Astrocyte (in vitro differentiated cells and primary cell): ENCODE measurements at regions not wholly inside any gene's neighbourhood (a gene's known extent, or its start where the extent isn't known, plus 50 kb on each side); places are given as distances from the start of the nearest gene placed in this dataset.

Experiments
- DNase-seq: peaks from one replicate; pipeline ENCODE4 v3.0.0-alpha.2; 2010; ENCODE audit warnings: low read depth
- FAIRE-seq: peaks from 2 replicates; lab custom pipeline; 2011; peaks lifted over from hg19 to GRCh38; lab: Jason Lieb, UNC
- H2AFZ ChIP-seq: 2 replicates; pipeline ENCODE4 v1.6.0; 2012; ENCODE audit warnings: low read depth, low read length, inconsistent platforms
- H3K27ac ChIP-seq: 2 replicates; pipeline ENCODE4 v1.5.1; 2011; ENCODE audit warnings: low read depth, low read length, inconsistent platforms
- H3K27me3 ChIP-seq: 2 replicates; pipeline ENCODE4 v1.6.0; 2011; ENCODE audit warnings: low read length, inconsistent platforms; ENCODE audit not compliant: insufficient read depth
- H3K36me3 ChIP-seq: 2 replicates; pipeline ENCODE4 v1.5.1; 2011; ENCODE audit warnings: low read length, inconsistent platforms; ENCODE audit not compliant: insufficient read depth
- H3K4me1 ChIP-seq: 2 replicates; pipeline ENCODE4 v1.5.1; 2011; ENCODE audit warnings: low read length, inconsistent platforms; ENCODE audit not compliant: insufficient read depth
- H3K4me2 ChIP-seq: 2 replicates; pipeline ENCODE4 v1.6.0; 2012; ENCODE audit warnings: low read length, inconsistent platforms
- H3K4me3 ChIP-seq: 2 replicates; pipeline ENCODE4 v1.5.1; 2011; ENCODE audit warnings: low read depth, mild to moderate bottlenecking, low read length, inconsistent platforms; ENCODE audit not compliant: insufficient read depth
- H3K79me2 ChIP-seq: 2 replicates; pipeline ENCODE4 v1.6.0; 2012; ENCODE audit warnings: mild to moderate bottlenecking, low read length, inconsistent platforms; ENCODE audit not compliant: insufficient read depth
- H3K9ac ChIP-seq: 2 replicates; pipeline ENCODE4 v1.6.0; 2012; ENCODE audit warnings: mild to moderate bottlenecking, low read length, inconsistent platforms
- H3K9me3 ChIP-seq: 2 replicates; pipeline ENCODE4 v1.5.1; 2012; ENCODE audit warnings: low read depth, mild to moderate bottlenecking, low read length, inconsistent platforms; ENCODE audit not compliant: insufficient read depth
- H4K20me1 ChIP-seq: 2 replicates; pipeline ENCODE4 v1.6.0; 2012; ENCODE audit warnings: low read length, inconsistent platforms; ENCODE audit not compliant: insufficient read depth
- H3K27ac Mint-ChIP-seq: one replicate; pipeline ENCODE4 v1.8.0; 2021; ENCODE audit warnings: mild to moderate bottlenecking, mixed read lengths; ENCODE audit not compliant: unreplicated experiment
- H3K27me3 Mint-ChIP-seq: one replicate; pipeline ENCODE4 v1.8.0; 2021; ENCODE audit warnings: low read depth, mixed read lengths; ENCODE audit not compliant: unreplicated experiment
- H3K36me3 Mint-ChIP-seq: one replicate; pipeline ENCODE4 v1.8.0; 2021; ENCODE audit warnings: low read depth, mixed read lengths; ENCODE audit not compliant: unreplicated experiment
- H3K4me1 Mint-ChIP-seq: one replicate; pipeline ENCODE4 v1.8.0; 2021; ENCODE audit warnings: low read depth, mixed read lengths; ENCODE audit not compliant: unreplicated experiment
- H3K4me3 Mint-ChIP-seq: one replicate; pipeline ENCODE4 v1.8.0; 2021; ENCODE audit warnings: mild to moderate bottlenecking, moderate library complexity, mixed read lengths; ENCODE audit not compliant: unreplicated experiment
- H3K9me3 Mint-ChIP-seq: one replicate; pipeline ENCODE4 v1.8.0; 2021; ENCODE audit warnings: mild to moderate bottlenecking, mixed read lengths; ENCODE audit not compliant: unreplicated experiment
- EZH2 ChIP-seq: IDR thresholded peaks from 2 replicates; pipeline ENCODE4 v1.6.1; 2012; ENCODE audit warnings: mild to moderate bottlenecking, low read length, inconsistent platforms; ENCODE audit not compliant: insufficient read depth
- TF ChIP-seq, protein P1 (sequence below): IDR thresholded peaks from 2 replicates; pipeline ENCODE4 v1.5.1; 2011; ENCODE audit warnings: low read depth, mild to moderate bottlenecking, inconsistent platforms, low read length, moderate library complexity; ENCODE audit not compliant: insufficient read depth

GRCh38 chr1:192945390-192946130, 113.6 kb downstream of the UCHL5 start:
- no peaks in the 10 kb centered on the region for H3K36me3 Mint-ChIP-seq
- Histone ChIP-seq H2AFZ (no peak overlapping the region), H3K4me1 (no peaks in the 10 kb centered on the region), H4K20me1 (no peaks in the 10 kb centered on the region), H3K4me2 (no peak overlapping the region), H3K36me3 (no peaks in the 10 kb centered on the region), H3K27me3 (no peaks in the 10 kb centered on the region), H3K79me2 (no peaks in the 10 kb centered on the region), H3K9ac (no peak overlapping the region), H3K27ac (no peak overlapping the region), H3K4me3 (no peak overlapping the region), H3K9me3 (no peaks in the 10 kb centered on the region)
- H3K4me3 Mint-ChIP-seq = no peak overlapping the region
- no peaks in the 10 kb centered on the region for H3K4me1 Mint-ChIP-seq
- TF ChIP-seq EZH2 = no peak
- TF ChIP-seq, protein P1, sequence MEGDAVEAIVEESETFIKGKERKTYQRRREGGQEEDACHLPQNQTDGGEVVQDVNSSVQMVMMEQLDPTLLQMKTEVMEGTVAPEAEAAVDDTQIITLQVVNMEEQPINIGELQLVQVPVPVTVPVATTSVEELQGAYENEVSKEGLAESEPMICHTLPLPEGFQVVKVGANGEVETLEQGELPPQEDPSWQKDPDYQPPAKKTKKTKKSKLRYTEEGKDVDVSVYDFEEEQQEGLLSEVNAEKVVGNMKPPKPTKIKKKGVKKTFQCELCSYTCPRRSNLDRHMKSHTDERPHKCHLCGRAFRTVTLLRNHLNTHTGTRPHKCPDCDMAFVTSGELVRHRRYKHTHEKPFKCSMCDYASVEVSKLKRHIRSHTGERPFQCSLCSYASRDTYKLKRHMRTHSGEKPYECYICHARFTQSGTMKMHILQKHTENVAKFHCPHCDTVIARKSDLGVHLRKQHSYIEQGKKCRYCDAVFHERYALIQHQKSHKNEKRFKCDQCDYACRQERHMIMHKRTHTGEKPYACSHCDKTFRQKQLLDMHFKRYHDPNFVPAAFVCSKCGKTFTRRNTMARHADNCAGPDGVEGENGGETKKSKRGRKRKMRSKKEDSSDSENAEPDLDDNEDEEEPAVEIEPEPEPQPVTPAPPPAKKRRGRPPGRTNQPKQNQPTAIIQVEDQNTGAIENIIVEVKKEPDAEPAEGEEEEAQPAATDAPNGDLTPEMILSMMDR = no peak
- H3K27me3 Mint-ChIP-seq = no peaks in the 10 kb centered on the region
- DNase-seq = no peak
- no peak for FAIRE-seq
- H3K9me3 Mint-ChIP-seq = peaks cover 2% of the 10 kb centered on the region
- H3K27ac Mint-ChIP-seq = no peak overlapping the region

GRCh38 chr1:192949783-192950182, 109.4 kb downstream of the UCHL5 start:
- Mint-ChIP-seq H3K36me3 (no peaks in the 10 kb centered on the region), H3K9me3 (no peaks in the 10 kb centered on the region), H3K4me1 (peaks cover 13% of the 10 kb centered on the region), H3K27me3 (no peaks in the 10 kb centered on the region), H3K27ac (no peak overlapping the region), H3K4me3 (no peak overlapping the region)
- no peaks in the 10 kb centered on the region for H3K9me3 ChIP-seq
- no peak overlapping the region for H2AFZ ChIP-seq
- no peak overlapping the region for H3K27ac ChIP-seq
- H3K4me2 ChIP-seq = no peak overlapping the region
- FAIRE-seq = no peak
- H3K9ac ChIP-seq = no peak overlapping the region
- H3K4me1 ChIP-seq = peaks cover 15% of the 10 kb centered on the region
- TF ChIP-seq EZH2 = no peak
- TF ChIP-seq, protein P1 = no peak
- no peak for DNase-seq
- no peaks in the 10 kb centered on the region for H4K20me1 ChIP-seq
- H3K36me3 ChIP-seq = no peaks in the 10 kb centered on the region
- no peak overlapping the region for H3K4me3 ChIP-seq
- H3K79me2 ChIP-seq = no peaks in the 10 kb centered on the region
- no peaks in the 10 kb centered on the region for H3K27me3 ChIP-seq

DNA sequence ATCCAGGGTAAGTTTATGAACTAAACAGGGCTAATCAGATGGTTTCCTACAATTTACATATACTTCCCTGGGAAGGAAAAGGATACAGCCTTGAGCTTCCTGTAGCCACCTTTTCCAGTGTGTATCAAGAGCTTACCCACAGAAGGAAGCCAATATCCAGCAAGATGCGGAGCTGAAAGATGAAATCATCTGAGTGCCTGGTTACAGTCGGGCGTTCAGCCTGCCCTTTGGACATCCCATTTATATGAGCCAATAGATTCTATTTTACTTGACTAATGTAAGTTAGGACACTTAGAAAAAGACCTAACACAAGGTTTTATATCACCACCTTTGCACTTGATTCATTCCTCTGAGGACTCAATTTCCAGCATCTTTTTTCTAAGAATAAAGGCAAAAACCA, 108.2 kb downstream of the UCHL5 start:
- Histone ChIP-seq H3K4me3 (no peak overlapping the region), H3K27me3 (no peaks in the 10 kb centered on the region), H3K27ac (no peak overlapping the region), H3K9ac (no peak overlapping the region), H3K79me2 (no peaks in the 10 kb centered on the region), H4K20me1 (no peaks in the 10 kb centered on the region), H3K36me3 (no peaks in the 10 kb centered on the region), H3K4me1 (peaks cover 18% of the 10 kb centered on the region), H3K9me3 (no peaks in the 10 kb centered on the region), H2AFZ (no peak overlapping the region), H3K4me2 (no peak overlapping the region)
- Mint-ChIP-seq H3K36me3 (no peaks in the 10 kb centered on the region), H3K27ac (no peak overlapping the region), H3K27me3 (no peaks in the 10 kb centered on the region), H3K4me3 (no peak overlapping the region), H3K9me3 (no peaks in the 10 kb centered on the region), H3K4me1 (peaks cover 15% of the 10 kb centered on the region)
- no peak for DNase-seq
- TF ChIP-seq, protein P1 = no peak
- no peak for TF ChIP-seq EZH2
- no peak for FAIRE-seq
